Muscle layer of duodenum (tissue), 2 donors: ENCODE measurements at regions not wholly inside any gene's neighbourhood (a gene's known extent, or its start where the extent isn't known, plus 50 kb on each side); places are given as distances from the start of the nearest gene placed in this dataset.
"Not testable (repeated sequence)": the region's sequence is repeated elsewhere in the genome, so short reads cannot be mapped to it uniquely, and the experiment has no call there.

Experiments
- H3K27ac ChIP-seq: one replicate; pipeline ENCODE4 v1.7.0; 2013; ENCODE audit warnings: mild to moderate bottlenecking, low read length
- H3K27me3 ChIP-seq: one replicate; pipeline ENCODE4 v1.7.0; 2013; ENCODE audit warnings: low read depth, mild to moderate bottlenecking, control low read depth, low read length
- H3K36me3 ChIP-seq, 2 donors: one replicate each; pipeline ENCODE4 v1.7.0; 2013; ENCODE audit warnings: low read length in 2 of 2, control low read depth in 1 of 2, mild to moderate bottlenecking in 1 of 2; ENCODE audit not compliant: insufficient read depth in 2 of 2, control insufficient read depth in 1 of 2
- H3K4me1 ChIP-seq, 2 donors: one replicate each; pipeline ENCODE4 v1.7.0; 2013; ENCODE audit warnings: low read length in 2 of 2, mild to moderate bottlenecking in 2 of 2, control low read depth in 1 of 2, moderate library complexity in 1 of 2; ENCODE audit not compliant: insufficient read depth in 2 of 2, control insufficient read depth in 1 of 2
- H3K4me3 ChIP-seq, 2 donors: one replicate each; pipeline ENCODE4 v1.7.0; 2013; ENCODE audit warnings: low read length in 2 of 2, low read depth in 1 of 2, mild to moderate bottlenecking in 1 of 2
- H3K9me3 ChIP-seq, 2 donors: one replicate each; pipeline ENCODE4 v1.7.0; 2013; ENCODE audit warnings: low read length in 2 of 2, control low read depth in 1 of 2, mild to moderate bottlenecking in 1 of 2; ENCODE audit not compliant: control insufficient read depth in 1 of 2
- donor health status: healthy.

- Histone ChIP-seq H3K27me3 (no peaks in the 10 kb centered on the region), H3K4me3 (no peak overlapping the region), H3K9me3 (no peaks in the 10 kb centered on the region), H3K27ac (no peak overlapping the region), H3K4me1 (no peaks in the 10 kb centered on the region), H3K36me3 (no peaks in the 10 kb centered on the region)
These were observed 135.0 kb upstream of the RCN1 start for GRCh38 chr11:31955838-31956237.

DNA sequence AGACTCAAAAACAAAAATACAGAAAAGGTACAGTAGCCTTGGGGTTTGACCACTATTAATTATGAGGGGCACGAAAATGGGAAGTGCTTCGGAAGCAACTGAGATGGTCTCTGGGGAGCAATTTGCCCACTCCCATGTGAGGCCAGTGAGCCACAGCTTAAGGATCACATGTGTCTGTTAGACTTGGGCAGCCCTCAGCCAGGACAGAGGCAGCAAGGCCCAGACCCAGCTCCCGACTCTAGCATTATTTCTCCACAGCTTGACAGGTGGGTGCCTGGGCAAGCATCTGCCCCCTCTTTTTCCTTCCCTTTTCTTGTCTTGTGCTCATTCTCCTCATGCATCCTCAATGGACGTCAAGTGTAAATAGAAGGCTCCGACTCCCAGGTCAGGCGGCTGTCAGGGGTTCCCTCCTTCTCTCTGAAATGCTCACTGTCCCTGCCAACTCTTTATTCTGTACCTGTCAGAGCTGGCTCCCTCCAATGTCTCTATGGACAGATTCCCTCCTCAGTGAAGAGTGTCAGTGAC is 137.0 kb upstream of the RCN1 start:
- Histone ChIP-seq H3K36me3 (no peaks in the 10 kb centered on the region), H3K27ac (no peak overlapping the region), H3K4me3 (no peak overlapping the region), H3K9me3 (no peaks in the 10 kb centered on the region), H3K27me3 (no peaks in the 10 kb centered on the region), H3K4me1 (no peaks in the 10 kb centered on the region)

GRCh38 chr11:31949733-31950200 is 138.6 kb upstream of the PAX6 start:
- H3K4me1 ChIP-seq, H3K36me3 ChIP-seq, H3K27ac ChIP-seq: not testable (repeated sequence)

DNA sequence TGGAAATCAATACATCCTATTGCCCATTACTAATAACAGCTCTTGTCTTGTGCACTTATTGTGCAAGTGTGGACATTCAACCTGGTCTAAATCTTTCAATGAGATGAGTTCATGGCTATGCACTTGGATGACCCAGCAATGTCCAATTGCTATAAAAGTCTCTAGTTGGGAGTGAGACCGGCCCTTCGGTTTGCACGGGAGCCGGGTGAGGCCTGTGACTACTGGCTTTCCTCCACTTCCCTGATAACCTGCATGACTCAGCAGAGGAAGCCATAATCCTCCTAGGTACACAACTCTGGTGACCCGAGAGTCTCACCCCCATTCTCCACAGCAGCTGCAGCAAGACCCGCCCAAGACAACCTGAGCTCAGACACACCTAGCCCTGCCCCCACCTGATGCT is 135.9 kb upstream of the PAX6 start:
- no peaks in the 10 kb centered on the region for H3K36me3 ChIP-seq
- no peaks in the 10 kb centered on the region for H3K27me3 ChIP-seq
- no peak overlapping the region for H3K4me3 ChIP-seq
- H3K4me1 ChIP-seq = no peaks in the 10 kb centered on the region
- H3K9me3 ChIP-seq = no peaks in the 10 kb centered on the region
- H3K27ac ChIP-seq = no peak overlapping the region

More at GRCh38 chr11:31949733-31950200, 138.6 kb upstream of the PAX6 start:
- not testable (repeated sequence) for H3K9me3 ChIP-seq, H3K27me3 ChIP-seq, H3K4me3 ChIP-seq

DNA sequence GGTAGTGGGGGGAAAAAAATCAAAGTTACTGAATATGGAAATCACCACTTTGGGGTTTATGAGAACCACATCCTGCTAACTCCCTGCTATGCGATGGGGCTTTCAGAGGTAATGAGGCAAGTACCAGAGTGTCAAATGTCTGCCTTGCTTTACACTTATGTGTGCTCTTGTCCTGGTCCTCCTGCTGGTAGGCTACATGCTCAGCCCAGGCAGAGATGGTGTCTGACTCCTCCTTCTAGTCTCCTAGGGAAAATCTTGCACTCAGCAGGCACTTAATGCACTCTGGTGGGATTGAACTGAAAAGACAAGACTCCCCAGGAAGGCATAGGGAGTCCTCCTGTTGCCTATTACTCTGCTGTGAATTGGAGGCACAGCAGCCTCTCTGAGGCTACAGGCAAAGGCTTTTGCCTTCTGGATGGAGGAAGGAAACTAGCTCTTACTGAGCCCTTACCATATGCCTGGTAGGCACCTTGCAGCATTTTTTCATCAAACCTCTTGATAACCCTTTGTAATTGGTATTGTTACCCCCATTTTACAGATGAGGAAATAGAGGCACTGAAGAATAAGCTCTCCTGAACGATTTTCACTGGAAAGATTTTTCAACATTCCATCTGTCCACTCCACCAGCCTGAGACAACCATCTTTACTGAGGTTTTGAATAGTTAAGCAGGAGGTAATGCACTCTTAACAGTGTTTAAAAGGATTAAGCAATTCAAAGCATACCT is 132.1 kb upstream of the PAX6 start:
- no peaks in the 10 kb centered on the region for H3K9me3 ChIP-seq
- H3K36me3 ChIP-seq = no peaks in the 10 kb centered on the region
- H3K4me1 ChIP-seq = no peaks in the 10 kb centered on the region
- H3K27ac ChIP-seq = no peak overlapping the region
- no peaks in the 10 kb centered on the region for H3K27me3 ChIP-seq
- H3K4me3 ChIP-seq = no peak overlapping the region

- H3K36me3 ChIP-seq = no peaks in the 10 kb centered on the region
- H3K4me3 ChIP-seq = no peak overlapping the region
- H3K27me3 ChIP-seq = no peaks in the 10 kb centered on the region
- no peaks in the 10 kb centered on the region for H3K9me3 ChIP-seq
- no peak overlapping the region for H3K27ac ChIP-seq
- no peaks in the 10 kb centered on the region for H3K4me1 ChIP-seq
These were observed 129.4 kb upstream of the PAX6 start for GRCh38 chr11:31940371-31941037.

DNA sequence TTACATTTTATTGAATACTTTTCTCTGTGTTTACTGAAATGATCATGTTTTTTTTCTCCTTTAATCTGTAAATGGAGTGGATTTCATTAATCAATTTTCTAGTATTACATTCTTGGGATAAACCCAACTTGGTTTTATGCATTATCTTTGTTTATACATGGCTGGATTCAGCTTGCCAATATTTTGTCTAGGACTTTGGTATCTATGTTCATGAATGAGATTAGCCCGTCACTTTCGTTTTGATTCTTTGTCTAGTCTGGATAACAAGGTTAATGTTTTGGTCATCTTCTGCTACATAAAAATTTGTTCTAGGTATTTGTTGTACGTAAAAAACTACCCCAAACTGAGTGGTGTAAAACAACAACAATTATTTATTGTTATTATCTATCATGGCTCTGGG is 127.9 kb upstream of the PAX6 start:
- Histone ChIP-seq H3K4me3 (no peak overlapping the region), H3K36me3 (no peaks in the 10 kb centered on the region), H3K27me3 (no peaks in the 10 kb centered on the region), H3K9me3 (no peaks in the 10 kb centered on the region), H3K27ac (no peak overlapping the region), H3K4me1 (no peaks in the 10 kb centered on the region)

DNA sequence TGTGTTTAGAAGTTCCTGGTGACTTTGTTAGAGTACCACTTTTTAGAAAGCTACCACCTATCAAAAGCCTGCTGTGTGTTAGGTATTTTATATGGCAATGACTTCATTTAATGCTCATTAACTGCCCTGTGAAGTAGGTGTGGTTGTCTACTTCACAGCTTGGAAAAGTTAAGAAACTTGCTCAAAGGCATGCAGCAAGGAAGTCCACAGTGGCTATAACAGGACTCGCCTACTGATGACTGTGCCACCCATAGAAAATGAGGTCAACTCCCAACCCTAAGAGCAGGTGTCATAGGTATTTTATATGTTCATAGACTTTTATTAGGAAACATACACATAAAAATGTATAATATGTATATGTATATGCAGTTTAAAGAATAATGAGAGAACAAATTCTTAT is 125.2 kb upstream of the PAX6 start:
- Histone ChIP-seq H3K4me3 (no peak overlapping the region), H3K36me3 (no peaks in the 10 kb centered on the region), H3K27ac (no peak overlapping the region), H3K4me1 (no peaks in the 10 kb centered on the region), H3K27me3 (no peaks in the 10 kb centered on the region), H3K9me3 (no peaks in the 10 kb centered on the region)

- Histone ChIP-seq H3K27me3 (no peaks in the 10 kb centered on the region), H3K4me1 (no peaks in the 10 kb centered on the region), H3K9me3 (no peaks in the 10 kb centered on the region), H3K4me3 (no peak overlapping the region), H3K36me3 (no peaks in the 10 kb centered on the region), H3K27ac (no peak overlapping the region)
These were observed 121.8 kb upstream of the PAX6 start for GRCh38 chr11:31932879-31933278.

DNA sequence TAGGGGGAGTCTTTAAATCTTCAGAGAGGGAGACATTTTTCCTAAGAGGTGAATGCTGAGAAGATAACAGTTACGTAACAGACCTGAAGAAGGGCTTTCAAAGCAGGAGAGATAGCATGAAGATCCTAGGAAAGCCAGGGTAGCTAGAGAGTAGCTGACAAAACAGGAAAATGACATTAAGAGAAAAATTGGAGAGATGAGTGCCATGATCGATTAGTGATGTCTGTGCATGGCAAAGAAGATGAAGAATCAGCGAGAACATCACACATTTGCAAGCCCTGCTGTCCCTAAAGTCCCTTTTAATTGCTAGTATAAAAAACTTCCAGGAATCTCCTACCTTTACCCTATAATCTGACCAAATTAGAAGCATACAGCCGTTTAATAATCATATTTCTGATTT is 116.9 kb upstream of the PAX6 start:
- no peaks in the 10 kb centered on the region for H3K36me3 ChIP-seq
- H3K9me3 ChIP-seq = no peaks in the 10 kb centered on the region
- no peaks in the 10 kb centered on the region for H3K27me3 ChIP-seq
- no peaks in the 10 kb centered on the region for H3K4me1 ChIP-seq
- no peak overlapping the region for H3K4me3 ChIP-seq
- no peak overlapping the region for H3K27ac ChIP-seq

DNA sequence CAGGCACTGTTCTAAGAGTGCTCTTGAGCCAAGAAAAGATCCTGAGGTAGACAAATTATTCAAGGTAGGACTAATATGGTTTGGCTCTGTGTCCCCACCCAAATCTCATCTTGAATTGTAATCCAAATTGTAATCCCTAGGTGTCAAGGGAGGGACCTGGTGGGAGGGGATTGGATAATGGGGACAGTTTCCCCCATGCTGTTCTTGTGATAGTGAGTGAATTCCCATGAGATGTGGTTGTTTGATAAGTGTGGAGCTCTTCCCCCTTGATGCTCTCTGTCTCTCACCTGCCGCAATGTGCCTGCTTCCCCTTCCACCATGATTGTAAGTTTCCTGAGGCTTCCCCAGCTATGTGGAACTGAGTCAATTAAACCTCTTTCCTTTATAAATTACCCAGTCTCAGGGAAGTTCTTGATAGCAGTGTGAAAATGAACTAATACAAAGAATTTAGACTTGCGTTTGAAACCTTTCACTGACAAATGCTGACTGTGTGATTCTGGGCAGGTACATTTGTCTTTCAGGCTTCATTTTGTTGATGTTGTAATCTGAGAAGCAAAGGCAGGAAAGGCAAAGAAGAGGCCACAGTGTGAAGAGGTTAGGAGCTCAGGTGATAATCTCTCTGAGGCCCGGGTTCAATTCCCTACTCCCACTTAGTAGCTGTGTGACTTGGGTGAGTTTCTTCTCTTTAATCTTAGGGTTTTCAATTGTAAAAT is 115.8 kb upstream of the PAX6 start:
- no peak overlapping the region for H3K4me3 ChIP-seq
- H3K9me3 ChIP-seq = no peaks in the 10 kb centered on the region
- H3K4me1 ChIP-seq = no peaks in the 10 kb centered on the region
- no peak overlapping the region for H3K27ac ChIP-seq
- no peaks in the 10 kb centered on the region for H3K36me3 ChIP-seq
- no peaks in the 10 kb centered on the region for H3K27me3 ChIP-seq
